OCI-LY7 (cell line): ENCODE measurements at regions not wholly inside any gene's neighbourhood (a gene's known extent, or its start where the extent isn't known, plus 50 kb on each side); places are given as distances from the start of the nearest gene placed in this dataset.

Experiments
- BruUV-seq: library from RNA; stranded (reverse); fragments of 400-500 nt; replicated peaks from 2 replicates; lab custom pipeline; 2021; lab: Mats Ljungman, UMichigan
- CTCF ChIA-PET: fragments of 300-600 bp; sonication (Branson Sonifier 250); formaldehyde crosslinking; loops from one replicate; lab custom pipeline; 2022; ENCODE audit warnings: antibody characterized with exemption; ENCODE audit not compliant: unreplicated experiment; lab: Charles Lee
- POLR2A ChIA-PET: fragments of 300-600 bp; sonication (Branson Sonifier 250); formaldehyde crosslinking; loops from one replicate; lab custom pipeline; 2022; ENCODE audit warnings: antibody characterized with exemption; lab: Charles Lee
- DNase-seq: peaks from one replicate; pipeline ENCODE4 v3.0.0-alpha.2; 2015; ENCODE audit warnings: low spot score
- H2AFZ ChIP-seq: fragments of 200-600 bp; sonication (generic), shearing (Covaris generic); 2 replicates; pipeline ENCODE4 v1.6.1; 2014; ENCODE audit warnings: mild to moderate bottlenecking, antibody characterized with exemption, low read length, moderate library complexity
- H3K27ac ChIP-seq: fragments of 200-600 bp; sonication (generic); 2 replicates; pipeline ENCODE4 v1.5.1; 2014; ENCODE audit warnings: mixed run types, low read depth, mild to moderate bottlenecking, moderate library complexity, low read length, inconsistent platforms; ENCODE audit not compliant: poor library complexity, severe bottlenecking
- H3K36me3 ChIP-seq: fragments of 200-600 bp; sonication (generic); 2 replicates; pipeline ENCODE4 v1.6.1; 2014; ENCODE audit warnings: mild to moderate bottlenecking, antibody characterized with exemption, low read length, moderate library complexity, mixed read lengths; ENCODE audit not compliant: insufficient read depth
- H3K4me1 ChIP-seq: fragments of 200-600 bp; sonication (generic); 2 replicates; pipeline ENCODE4 v1.5.1; 2014; ENCODE audit warnings: mild to moderate bottlenecking, low read length; ENCODE audit not compliant: insufficient read depth, poor library complexity, severe bottlenecking
- H3K4me2 ChIP-seq: fragments of 200-600 bp; sonication (generic); 2 replicates; pipeline ENCODE4 v1.6.1; 2014; ENCODE audit warnings: mild to moderate bottlenecking, low read length
- H3K4me3 ChIP-seq: fragments of 200-600 bp; sonication (generic); 2 replicates; pipeline ENCODE4 v1.5.1; 2014; ENCODE audit warnings: mild to moderate bottlenecking, low read depth, low read length; ENCODE audit not compliant: poor library complexity, severe bottlenecking
- H3K79me2 ChIP-seq: fragments of 200-600 bp; sonication (generic); 2 replicates; pipeline ENCODE4 v1.6.1; 2016; ENCODE audit warnings: low read depth, mild to moderate bottlenecking, low read length, moderate library complexity, mixed read lengths; ENCODE audit not compliant: insufficient read depth
- H3K9me2 ChIP-seq: fragments of 200-600 bp; sonication (generic); 2 replicates; pipeline ENCODE4 v1.6.1; 2016; ENCODE audit warnings: mild to moderate bottlenecking, low read length, mixed read lengths; ENCODE audit not compliant: insufficient read depth
- H3K9me3 ChIP-seq: fragments of 200-600 bp; sonication (generic); 2 replicates; pipeline ENCODE4 v1.6.1; 2014; ENCODE audit warnings: mild to moderate bottlenecking, mixed run types, low read length, mixed read lengths
- H4K20me1 ChIP-seq: fragments of 200-600 bp; sonication (generic); 2 replicates; pipeline ENCODE4 v1.6.1; 2014; ENCODE audit warnings: mild to moderate bottlenecking, antibody characterized with exemption, low read length, moderate library complexity, mixed read lengths; ENCODE audit not compliant: insufficient read depth
- CTCF ChIP-seq: fragments of 200-600 bp; sonication (generic); conservative IDR thresholded peaks from 2 replicates; pipeline ENCODE4 v1.5.1; 2014; ENCODE audit warnings: mild to moderate bottlenecking, antibody characterized with exemption, low read length, moderate library complexity, mixed read lengths
- EZH2phosphoT487 ChIP-seq: fragments of 200-600 bp; sonication (generic); IDR thresholded peaks from 2 replicates; pipeline ENCODE4 v1.6.1; 2018; ENCODE audit warnings: low read depth, borderline replicate concordance, mild to moderate bottlenecking, mixed run types, antibody characterized with exemption, low read length, moderate library complexity, mixed read lengths
- intact Hi-C: fragments of 100-400 bp; cut with micrococcal nuclease; formaldehyde crosslinking; loops from one replicate; pipeline ENCODE4 v1.10.0; 2022; ENCODE audit not compliant: unreplicated experiment

- Histone ChIP-seq H4K20me1 (no peaks in the 10 kb centered on the region), H2AFZ (no peak overlapping the region), H3K9me3 (no peaks in the 10 kb centered on the region), H3K27ac (no peak overlapping the region), H3K9me2 (no peaks in the 10 kb centered on the region), H3K4me2 (no peak overlapping the region), H3K36me3 (no peaks in the 10 kb centered on the region), H3K79me2 (no peaks in the 10 kb centered on the region), H3K4me3 (no peak overlapping the region), H3K4me1 (no peaks in the 10 kb centered on the region)
- TF ChIP-seq EZH2phosphoT487, result no peak
- intact Hi-C loops, result no loop called here
- CTCF ChIA-PET, result no interaction called here
- POLR2A ChIA-PET, result no interaction called here
- DNase-seq, result no peak
- no TSS peak for BruUV-seq
These were observed 388.2 kb downstream of the KCNA4 start for GRCh38 chr11:29628609-29629008.

GRCh38 chr11:29627541-29627940, 389.3 kb downstream of the KCNA4 start:
- BruUV-seq, result no TSS peak
- Histone ChIP-seq H3K36me3 (no peaks in the 10 kb centered on the region), H4K20me1 (no peaks in the 10 kb centered on the region), H3K27ac (no peak overlapping the region), H3K79me2 (no peaks in the 10 kb centered on the region), H3K9me2 (no peaks in the 10 kb centered on the region), H3K9me3 (no peaks in the 10 kb centered on the region), H3K4me1 (no peaks in the 10 kb centered on the region), H2AFZ (no peak overlapping the region), H3K4me2 (no peak overlapping the region), H3K4me3 (no peak overlapping the region)
- intact Hi-C loops, result no loop called here
- TF ChIP-seq CTCF (no peak), EZH2phosphoT487 (no peak)
- POLR2A ChIA-PET, result interaction anchor here (0.7 to 0.9 kb wide), 2 partner anchors 12 to 85 kb away, joined by 3 read pairs; no protein-coding TSS in a partner anchor
- CTCF ChIA-PET, result no interaction called here
- no peak for DNase-seq

- H4K20me1 ChIP-seq, result no peaks in the 10 kb centered on the region
- no peaks in the 10 kb centered on the region for H3K9me2 ChIP-seq
- H3K4me2 ChIP-seq, result no peak overlapping the region
- no peak overlapping the region for H3K27ac ChIP-seq
- H3K4me3 ChIP-seq, result no peak overlapping the region
- H2AFZ ChIP-seq, result no peak overlapping the region
- intact Hi-C loops, result no loop called here
- no peaks in the 10 kb centered on the region for H3K9me3 ChIP-seq
- CTCF ChIA-PET, result no interaction called here
- no peaks in the 10 kb centered on the region for H3K4me1 ChIP-seq
- TF ChIP-seq CTCF, result no peak
- no peak for TF ChIP-seq EZH2phosphoT487
- DNase-seq, result no peak
- H3K36me3 ChIP-seq, result no peaks in the 10 kb centered on the region
- no TSS peak for BruUV-seq
- no peaks in the 10 kb centered on the region for H3K79me2 ChIP-seq
- POLR2A ChIA-PET, result interaction anchor here (0.7 kb wide), 1 partner anchor 67 kb away, joined by 4 read pairs; no protein-coding TSS in a partner anchor
These were observed 393.6 kb downstream of the KCNA4 start for GRCh38 chr11:29623144-29623722.
